ENCODE measurements at regions not wholly inside any gene's neighbourhood (a gene's known extent, or its start where the extent isn't known, plus 50 kb on each side); places are given as distances from the start of the nearest gene placed in this dataset.

GRCh38 chr18:51401912-51402311, 204.4 kb upstream of the MEX3C start:
- DNase-seq = no peak

- no peak for DNase-seq
Measured at GRCh38 chr18:51404620-51405019, 207.1 kb upstream of the MEX3C start.

- DNase-seq = no peak
Measured at GRCh38 chr18:51405683-51406477, 208.4 kb upstream of the MEX3C start.

- DNase-seq = no peak
Measured at GRCh38 chr18:51417643-51418483, 220.4 kb upstream of the MEX3C start.

GRCh38 chr18:51425475-51425874, 228.0 kb upstream of the MEX3C start:
- DNase-seq = no peak

GRCh38 chr18:51425889-51426288, 228.4 kb upstream of the MEX3C start:
- no peak for DNase-seq

GRCh38 chr18:51426996-51427395, 229.5 kb upstream of the MEX3C start:
- no peak for DNase-seq

- no peak for DNase-seq
Measured at GRCh38 chr18:51429644-51430043, 232.2 kb upstream of the MEX3C start.

- DNase-seq = no peak
Measured at GRCh38 chr18:51430538-51430937, 233.1 kb upstream of the MEX3C start.

GRCh38 chr18:51433296-51433695, 235.8 kb upstream of the MEX3C start:
- DNase-seq = no peak

GRCh38 chr18:51433881-51434280, 236.4 kb upstream of the MEX3C start:
- no peak for DNase-seq

GRCh38 chr18:51437280-51438271, 240.1 kb upstream of the MEX3C start:
- DNase-seq = no peak

- no peak for DNase-seq
Measured at GRCh38 chr18:51438797-51439350, 241.4 kb upstream of the MEX3C start.

GRCh38 chr18:51442012-51442411, 244.5 kb upstream of the MEX3C start:
- no peak for DNase-seq

GRCh38 chr18:51446571-51447210, 249.2 kb upstream of the MEX3C start:
- DNase-seq = no peak

- DNase-seq = no peak
Measured at GRCh38 chr18:51447351-51448342, 250.2 kb upstream of the MEX3C start.

GRCh38 chr18:51448949-51449348, 251.5 kb upstream of the MEX3C start:
- no peak for DNase-seq

GRCh38 chr18:51453594-51453993, 256.1 kb upstream of the MEX3C start:
- DNase-seq = no peak

GRCh38 chr18:51458861-51459260, 261.4 kb upstream of the MEX3C start:
- no peak for DNase-seq

- DNase-seq = no peak
Measured at GRCh38 chr18:51461956-51462355, 264.5 kb upstream of the MEX3C start.

Measured in activated CD8-positive, alpha-beta memory T cell treated with anti-CD3 and anti-CD28 coated beads for 24 hours (primary cell).